WI38 (cell line): ENCODE measurements at regions not wholly inside any gene's neighbourhood (a gene's known extent, or its start where the extent isn't known, plus 50 kb on each side); places are given as distances from the start of the nearest gene placed in this dataset.

Experiments
- H3K4me3 ChIP-seq: 2 replicates; pipeline ENCODE4 v1.5.1; 2011; ENCODE audit warnings: low read depth, mild to moderate bottlenecking, control low read depth, low read length
- CTCF ChIP-seq: IDR thresholded peaks from 2 replicates; pipeline ENCODE4 v1.5.1; 2012; ENCODE audit warnings: low read depth, mild to moderate bottlenecking, control low read depth, low read length

- no peak for TF ChIP-seq CTCF
- H3K4me3 ChIP-seq: no peak overlapping the region
Observed at GRCh38 chr18:40046596-40046995, 1908.4 kb upstream of the PIK3C3 start.

- no peak overlapping the region for H3K4me3 ChIP-seq
- TF ChIP-seq CTCF: no peak
Observed at GRCh38 chr18:40041951-40042350, 1913.1 kb upstream of the PIK3C3 start.

GRCh38 chr18:40040574-40040973 is 1914.5 kb upstream of the PIK3C3 start:
- no peak for TF ChIP-seq CTCF

GRCh38 chr18:40037356-40037755 is 1917.7 kb upstream of the PIK3C3 start:
- no peak for TF ChIP-seq CTCF
- no peak overlapping the region for H3K4me3 ChIP-seq

More at GRCh38 chr18:40040574-40040973, 1914.5 kb upstream of the PIK3C3 start:
- H3K4me3 ChIP-seq: no peak overlapping the region

GRCh38 chr18:40036861-40037260 is 1918.2 kb upstream of the PIK3C3 start:
- H3K4me3 ChIP-seq: no peak overlapping the region
- no peak for TF ChIP-seq CTCF

GRCh38 chr18:40035966-40036365 is 1919.1 kb upstream of the PIK3C3 start:
- no peak for TF ChIP-seq CTCF
- H3K4me3 ChIP-seq: no peak overlapping the region

- TF ChIP-seq CTCF: no peak
- H3K4me3 ChIP-seq: no peak overlapping the region
Observed at GRCh38 chr18:40032076-40032475, 1923.0 kb upstream of the PIK3C3 start.
